ENCODE measurements at regions not wholly inside any gene's neighbourhood (a gene's known extent, or its start where the extent isn't known, plus 50 kb on each side); places are given as distances from the start of the nearest gene placed in this dataset.

- Mint-ChIP-seq H3K9me3 (no peaks in the 10 kb centered on the region), H3K4me1 (peaks cover 40% of the 10 kb centered on the region), H3K36me3 (no peaks in the 10 kb centered on the region), H3K27me3 (ENCODE audit: low read depth) (no peaks in the 10 kb centered on the region), H3K4me3 (no peak overlapping the region), H3K27ac (peak overlapping the region; percentile 81)
- no peak for DNase-seq (ENCODE audit: low spot score in 2 of 2, unreplicated experiment in 2 of 2)
- TF ChIP-seq CTCF (IDR thresholded peaks at IDR 0.05; ENCODE audit: unreplicated experiment) = no peak
These were observed 115.0 kb upstream of the GLS start for GRCh38 chr2:190765386-190766173.

GRCh38 chr2:190766174-190766572 lies 114.4 kb upstream of the GLS start:
- Mint-ChIP-seq H3K27ac (peak overlapping the region; percentile 81), H3K27me3 (ENCODE audit: low read depth) (no peaks in the 10 kb centered on the region)
- no peak for TF ChIP-seq CTCF (IDR thresholded peaks at IDR 0.05; ENCODE audit: unreplicated experiment)

GRCh38 chr2:190766595-190766994 lies 114.0 kb upstream of the GLS start:
- no peak for DNase-seq (ENCODE audit: low spot score in 2 of 2, unreplicated experiment in 2 of 2)
- Mint-ChIP-seq H3K27me3 (ENCODE audit: low read depth) (no peaks in the 10 kb centered on the region), H3K27ac (peak overlapping the region; percentile 81), H3K4me3 (no peak overlapping the region), H3K4me1 (peaks cover 46% of the 10 kb centered on the region), H3K36me3 (no peaks in the 10 kb centered on the region), H3K9me3 (no peaks in the 10 kb centered on the region)
- no peak for TF ChIP-seq CTCF (IDR thresholded peaks at IDR 0.05; ENCODE audit: unreplicated experiment)

More at GRCh38 chr2:190766174-190766572, 114.4 kb upstream of the GLS start:
- H3K9me3 Mint-ChIP-seq = no peaks in the 10 kb centered on the region
- H3K36me3 Mint-ChIP-seq = no peaks in the 10 kb centered on the region
- DNase-seq (ENCODE audit: low spot score in 2 of 2, unreplicated experiment in 2 of 2) = no peak
- H3K4me1 Mint-ChIP-seq = peaks cover 41% of the 10 kb centered on the region
- no peak overlapping the region for H3K4me3 Mint-ChIP-seq

GRCh38 chr2:190767821-190768220 lies 112.8 kb upstream of the GLS start:
- H3K36me3 Mint-ChIP-seq = no peaks in the 10 kb centered on the region
- no peak overlapping the region for H3K27ac Mint-ChIP-seq
- no peak for DNase-seq (ENCODE audit: low spot score in 2 of 2, unreplicated experiment in 2 of 2)
- no peak for TF ChIP-seq CTCF (IDR thresholded peaks at IDR 0.05; ENCODE audit: unreplicated experiment)
- no peaks in the 10 kb centered on the region for H3K9me3 Mint-ChIP-seq
- no peak overlapping the region for H3K4me3 Mint-ChIP-seq
- H3K4me1 Mint-ChIP-seq = peaks cover 46% of the 10 kb centered on the region
- no peaks in the 10 kb centered on the region for H3K27me3 Mint-ChIP-seq (ENCODE audit: low read depth)

- no peaks in the 10 kb centered on the region for H3K9me3 Mint-ChIP-seq
- no peak overlapping the region for H3K27ac Mint-ChIP-seq
- no peak for TF ChIP-seq CTCF (IDR thresholded peaks at IDR 0.05; ENCODE audit: unreplicated experiment)
- H3K4me1 Mint-ChIP-seq = peaks cover 40% of the 10 kb centered on the region
- H3K4me3 Mint-ChIP-seq = no peak overlapping the region
- no peaks in the 10 kb centered on the region for H3K36me3 Mint-ChIP-seq
- no peaks in the 10 kb centered on the region for H3K27me3 Mint-ChIP-seq (ENCODE audit: low read depth)
- DNase-seq (ENCODE audit: low spot score in 2 of 2, unreplicated experiment in 2 of 2) = no peak
These were observed 111.4 kb upstream of the GLS start for GRCh38 chr2:190769258-190769657.
